HL-60 (cell line): ENCODE measurements at regions not wholly inside any gene's neighbourhood (a gene's known extent, or its start where the extent isn't known, plus 50 kb on each side); places are given as distances from the start of the nearest gene placed in this dataset.

Source experiments
- POLR2AphosphoS5 ChIP-seq: IDR thresholded peaks from 2 replicates; pipeline ENCODE4 v1.6.1; 2012; ENCODE audit warnings: low read depth
- SPI1 ChIP-seq: IDR thresholded peaks from 2 replicates; pipeline ENCODE4 v1.6.1; 2012; ENCODE audit warnings: low read depth, mild to moderate bottlenecking, borderline replicate concordance
- TF ChIP-seq, protein P1 (sequence below): IDR thresholded peaks from one replicate; pipeline ENCODE4 v1.5.1; 2011; ENCODE audit warnings: low read length, control low read depth, inconsistent platforms; ENCODE audit not compliant: insufficient read depth
- TF ChIP-seq, protein P2 (sequence below): IDR thresholded peaks from 2 replicates; pipeline ENCODE4 v1.6.1; 2012; ENCODE audit warnings: low read depth; ENCODE audit not compliant: insufficient replicate concordance

DNA sequence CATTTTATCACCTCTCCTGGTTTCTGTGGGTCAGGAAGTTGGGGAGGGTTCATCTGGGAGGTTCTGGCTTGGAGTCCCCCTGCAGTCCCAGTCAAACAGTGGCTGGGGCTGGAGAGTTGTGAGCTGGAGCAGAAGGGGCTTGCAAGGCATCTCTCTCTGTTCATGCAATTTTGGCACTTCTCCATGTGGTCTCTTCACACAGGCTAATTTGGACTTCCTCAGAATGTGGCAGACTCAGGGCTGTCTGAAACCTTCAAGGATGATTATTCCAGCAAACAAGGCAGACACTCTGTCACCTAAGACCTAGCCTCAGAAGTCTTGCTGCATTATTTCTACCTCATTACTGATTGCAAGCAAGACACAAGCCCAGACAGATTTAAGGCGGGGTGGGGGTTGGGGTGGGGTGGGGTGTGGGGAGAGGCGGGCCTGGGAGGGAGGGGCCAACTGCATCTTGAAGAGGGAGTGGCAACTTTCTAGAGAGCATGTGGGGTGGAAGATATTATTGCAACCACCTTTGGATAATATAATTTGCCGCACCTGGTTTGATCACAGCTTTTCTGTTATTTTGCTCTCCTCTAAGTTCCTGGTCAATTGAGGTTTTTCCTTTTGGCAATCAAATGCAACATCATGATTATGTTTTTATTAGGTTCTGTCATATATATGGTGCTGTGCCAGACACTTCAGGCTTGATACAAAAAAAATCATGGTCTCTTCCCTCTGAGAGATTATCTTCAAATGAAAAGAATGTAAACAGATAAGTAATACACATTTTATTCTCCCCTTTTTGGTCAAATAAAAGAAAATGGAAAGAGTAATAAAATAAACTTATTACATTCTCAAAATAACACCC is 799.5 kb downstream of the RPA4 start:
- TF ChIP-seq, protein P1, sequence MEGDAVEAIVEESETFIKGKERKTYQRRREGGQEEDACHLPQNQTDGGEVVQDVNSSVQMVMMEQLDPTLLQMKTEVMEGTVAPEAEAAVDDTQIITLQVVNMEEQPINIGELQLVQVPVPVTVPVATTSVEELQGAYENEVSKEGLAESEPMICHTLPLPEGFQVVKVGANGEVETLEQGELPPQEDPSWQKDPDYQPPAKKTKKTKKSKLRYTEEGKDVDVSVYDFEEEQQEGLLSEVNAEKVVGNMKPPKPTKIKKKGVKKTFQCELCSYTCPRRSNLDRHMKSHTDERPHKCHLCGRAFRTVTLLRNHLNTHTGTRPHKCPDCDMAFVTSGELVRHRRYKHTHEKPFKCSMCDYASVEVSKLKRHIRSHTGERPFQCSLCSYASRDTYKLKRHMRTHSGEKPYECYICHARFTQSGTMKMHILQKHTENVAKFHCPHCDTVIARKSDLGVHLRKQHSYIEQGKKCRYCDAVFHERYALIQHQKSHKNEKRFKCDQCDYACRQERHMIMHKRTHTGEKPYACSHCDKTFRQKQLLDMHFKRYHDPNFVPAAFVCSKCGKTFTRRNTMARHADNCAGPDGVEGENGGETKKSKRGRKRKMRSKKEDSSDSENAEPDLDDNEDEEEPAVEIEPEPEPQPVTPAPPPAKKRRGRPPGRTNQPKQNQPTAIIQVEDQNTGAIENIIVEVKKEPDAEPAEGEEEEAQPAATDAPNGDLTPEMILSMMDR = no peak
- TF ChIP-seq, protein P2, sequence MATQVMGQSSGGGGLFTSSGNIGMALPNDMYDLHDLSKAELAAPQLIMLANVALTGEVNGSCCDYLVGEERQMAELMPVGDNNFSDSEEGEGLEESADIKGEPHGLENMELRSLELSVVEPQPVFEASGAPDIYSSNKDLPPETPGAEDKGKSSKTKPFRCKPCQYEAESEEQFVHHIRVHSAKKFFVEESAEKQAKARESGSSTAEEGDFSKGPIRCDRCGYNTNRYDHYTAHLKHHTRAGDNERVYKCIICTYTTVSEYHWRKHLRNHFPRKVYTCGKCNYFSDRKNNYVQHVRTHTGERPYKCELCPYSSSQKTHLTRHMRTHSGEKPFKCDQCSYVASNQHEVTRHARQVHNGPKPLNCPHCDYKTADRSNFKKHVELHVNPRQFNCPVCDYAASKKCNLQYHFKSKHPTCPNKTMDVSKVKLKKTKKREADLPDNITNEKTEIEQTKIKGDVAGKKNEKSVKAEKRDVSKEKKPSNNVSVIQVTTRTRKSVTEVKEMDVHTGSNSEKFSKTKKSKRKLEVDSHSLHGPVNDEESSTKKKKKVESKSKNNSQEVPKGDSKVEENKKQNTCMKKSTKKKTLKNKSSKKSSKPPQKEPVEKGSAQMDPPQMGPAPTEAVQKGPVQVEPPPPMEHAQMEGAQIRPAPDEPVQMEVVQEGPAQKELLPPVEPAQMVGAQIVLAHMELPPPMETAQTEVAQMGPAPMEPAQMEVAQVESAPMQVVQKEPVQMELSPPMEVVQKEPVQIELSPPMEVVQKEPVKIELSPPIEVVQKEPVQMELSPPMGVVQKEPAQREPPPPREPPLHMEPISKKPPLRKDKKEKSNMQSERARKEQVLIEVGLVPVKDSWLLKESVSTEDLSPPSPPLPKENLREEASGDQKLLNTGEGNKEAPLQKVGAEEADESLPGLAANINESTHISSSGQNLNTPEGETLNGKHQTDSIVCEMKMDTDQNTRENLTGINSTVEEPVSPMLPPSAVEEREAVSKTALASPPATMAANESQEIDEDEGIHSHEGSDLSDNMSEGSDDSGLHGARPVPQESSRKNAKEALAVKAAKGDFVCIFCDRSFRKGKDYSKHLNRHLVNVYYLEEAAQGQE = no peak
- TF ChIP-seq SPI1 (no peak), POLR2AphosphoS5 (no peak)
